Thoracic aorta (tissue), 2 donors: ENCODE measurements at regions not wholly inside any gene's neighbourhood (a gene's known extent, or its start where the extent isn't known, plus 50 kb on each side); places are given as distances from the start of the nearest gene placed in this dataset.
"Not testable (repeated sequence)": the region's sequence is repeated elsewhere in the genome, so short reads cannot be mapped to it uniquely, and the experiment has no call there.

Experiments used
- ATAC-seq: fragments of 150-250 bp; one replicate; pipeline ENCODE4 v1.8.0; 2017; ENCODE audit warnings: low read depth; ENCODE audit not compliant: insufficient number of reproducible peaks, low FRiP score
- DNase-seq: peaks from one replicate; pipeline ENCODE4 v3.0.0-alpha.2; 2020; ENCODE audit warnings: low spot score
- H3K27ac ChIP-seq, 2 donors: fragments of 200-600 bp; sonication (generic); 1 replicate in 1 of 2; 2 replicates in 1 of 2; pipeline ENCODE4 v1.5.1; 2016; ENCODE audit warnings: mild to moderate bottlenecking in 2 of 2, moderate library complexity in 2 of 2
- H3K27me3 ChIP-seq: fragments of 200-600 bp; sonication (generic); replicated peaks from 2 replicates; pipeline ENCODE4 v1.6.0; 2016; ENCODE audit warnings: mild to moderate bottlenecking; ENCODE audit not compliant: insufficient read depth
- H3K36me3 ChIP-seq: fragments of 200-600 bp; sonication (generic); one replicate; pipeline ENCODE4 v1.5.1; 2016
- H3K4me1 ChIP-seq, 2 donors: fragments of 200-600 bp; sonication (generic); 1 replicate in 1 of 2; 2 replicates in 1 of 2; pipeline versions ENCODE4 v1.5.1 to v1.6.0; 2016; ENCODE audit warnings: low read depth in 2 of 2, mild to moderate bottlenecking in 1 of 2; ENCODE audit not compliant: control insufficient read depth in 1 of 2
- H3K4me3 ChIP-seq: fragments of 200-600 bp; sonication (generic); 2 replicates; pipeline ENCODE4 v1.5.1; 2016; ENCODE audit warnings: mild to moderate bottlenecking
- H3K9me3 ChIP-seq: fragments of 200-600 bp; sonication (generic); 2 replicates; pipeline ENCODE4 v1.5.1; 2016
- TF ChIP-seq, protein P1 (sequence below): fragments of 200-600 bp; sonication (generic); IDR thresholded peaks from one replicate; pipeline ENCODE4 v1.5.1; 2019; ENCODE audit warnings: antibody characterized with exemption

DNA sequence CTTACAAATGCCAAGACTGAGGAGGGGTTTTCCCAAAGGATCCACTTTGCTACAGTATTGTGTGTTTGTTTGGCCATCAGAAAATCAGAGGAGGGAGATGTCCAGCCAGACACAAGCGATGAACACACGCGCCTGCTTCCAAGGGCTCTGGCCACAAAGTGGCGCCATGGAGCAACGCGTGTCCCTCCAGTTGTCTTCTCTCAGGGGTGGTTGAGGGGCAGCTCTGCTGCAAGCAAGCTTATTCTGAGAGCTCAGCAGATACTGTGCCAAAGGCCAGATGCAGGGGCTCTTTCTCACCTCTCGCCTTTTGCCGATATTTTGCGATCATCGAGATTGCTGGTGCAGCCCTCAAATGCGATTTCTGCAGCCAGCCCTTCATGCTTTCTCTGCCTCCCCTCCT lies 88.9 kb upstream of the OSBPL11 start:
- DNase-seq, result no peak
- no peak overlapping the region for H3K27ac ChIP-seq
- TF ChIP-seq, protein P1, sequence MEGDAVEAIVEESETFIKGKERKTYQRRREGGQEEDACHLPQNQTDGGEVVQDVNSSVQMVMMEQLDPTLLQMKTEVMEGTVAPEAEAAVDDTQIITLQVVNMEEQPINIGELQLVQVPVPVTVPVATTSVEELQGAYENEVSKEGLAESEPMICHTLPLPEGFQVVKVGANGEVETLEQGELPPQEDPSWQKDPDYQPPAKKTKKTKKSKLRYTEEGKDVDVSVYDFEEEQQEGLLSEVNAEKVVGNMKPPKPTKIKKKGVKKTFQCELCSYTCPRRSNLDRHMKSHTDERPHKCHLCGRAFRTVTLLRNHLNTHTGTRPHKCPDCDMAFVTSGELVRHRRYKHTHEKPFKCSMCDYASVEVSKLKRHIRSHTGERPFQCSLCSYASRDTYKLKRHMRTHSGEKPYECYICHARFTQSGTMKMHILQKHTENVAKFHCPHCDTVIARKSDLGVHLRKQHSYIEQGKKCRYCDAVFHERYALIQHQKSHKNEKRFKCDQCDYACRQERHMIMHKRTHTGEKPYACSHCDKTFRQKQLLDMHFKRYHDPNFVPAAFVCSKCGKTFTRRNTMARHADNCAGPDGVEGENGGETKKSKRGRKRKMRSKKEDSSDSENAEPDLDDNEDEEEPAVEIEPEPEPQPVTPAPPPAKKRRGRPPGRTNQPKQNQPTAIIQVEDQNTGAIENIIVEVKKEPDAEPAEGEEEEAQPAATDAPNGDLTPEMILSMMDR, result no peak
- H3K4me1 ChIP-seq, result peaks cover 0 to 20% of the 10 kb centered on the region in 2 donors
- ATAC-seq, result no peak
- no peaks in the 10 kb centered on the region for H3K9me3 ChIP-seq
- H3K27me3 ChIP-seq, result no peaks in the 10 kb centered on the region
- H3K4me3 ChIP-seq, result no peak overlapping the region
- H3K36me3 ChIP-seq, result no peaks in the 10 kb centered on the region

DNA sequence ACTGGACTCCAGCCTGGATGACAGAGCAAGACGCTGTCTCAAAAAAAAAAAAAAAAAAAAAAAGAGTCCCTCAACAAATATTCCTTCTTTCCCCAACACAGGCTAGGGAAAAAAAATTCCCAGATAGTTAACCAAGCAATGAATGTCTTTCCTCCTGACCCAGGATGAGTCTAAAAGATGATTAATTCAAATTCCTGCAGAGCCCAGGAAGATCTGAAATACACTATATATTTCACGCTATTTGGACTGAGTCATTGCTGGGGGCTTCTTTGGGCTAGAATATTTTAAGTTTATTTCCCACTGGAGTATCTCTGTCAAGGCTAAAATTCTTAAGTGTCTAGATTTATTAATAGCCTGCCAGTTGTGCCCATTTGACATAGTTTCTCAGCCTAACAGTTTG lies 90.4 kb upstream of the OSBPL11 start:
- H3K36me3 ChIP-seq, H3K27me3 ChIP-seq, H3K9me3 ChIP-seq, H3K4me3 ChIP-seq, ATAC-seq, H3K27ac ChIP-seq, DNase-seq: not testable (repeated sequence)
- H3K4me1 ChIP-seq, result peaks cover 0 to 20% of the 10 kb centered on the region in 2 donors

DNA sequence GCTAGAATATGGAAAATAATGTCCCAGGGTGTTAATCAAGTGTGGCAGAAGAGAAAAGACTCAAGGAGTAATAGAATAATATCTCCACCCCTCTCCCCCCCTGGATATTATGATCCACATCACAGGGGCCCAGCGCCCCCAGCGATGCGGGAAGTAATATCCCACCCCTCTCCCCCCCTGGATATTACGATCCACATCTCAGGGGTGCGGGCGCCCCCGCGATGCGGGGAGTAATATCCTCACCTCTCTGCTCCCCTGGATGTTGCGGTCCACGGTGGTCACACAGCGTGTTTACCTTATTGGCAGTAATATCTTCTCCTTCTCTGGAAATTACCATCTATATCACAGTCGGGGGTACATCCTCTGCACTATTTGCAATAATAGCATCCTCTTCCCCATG lies 97.1 kb upstream of the OSBPL11 start:
- H3K36me3 ChIP-seq, result no peaks in the 10 kb centered on the region
- H3K27me3 ChIP-seq, result no peaks in the 10 kb centered on the region
- no peak overlapping the region for H3K4me3 ChIP-seq
- no peaks in the 10 kb centered on the region for H3K4me1 ChIP-seq
- no peaks in the 10 kb centered on the region for H3K9me3 ChIP-seq
- TF ChIP-seq, protein P1, result no peak
- no peak for DNase-seq
- no peak for ATAC-seq
- H3K27ac ChIP-seq, result no peak overlapping the region

DNA sequence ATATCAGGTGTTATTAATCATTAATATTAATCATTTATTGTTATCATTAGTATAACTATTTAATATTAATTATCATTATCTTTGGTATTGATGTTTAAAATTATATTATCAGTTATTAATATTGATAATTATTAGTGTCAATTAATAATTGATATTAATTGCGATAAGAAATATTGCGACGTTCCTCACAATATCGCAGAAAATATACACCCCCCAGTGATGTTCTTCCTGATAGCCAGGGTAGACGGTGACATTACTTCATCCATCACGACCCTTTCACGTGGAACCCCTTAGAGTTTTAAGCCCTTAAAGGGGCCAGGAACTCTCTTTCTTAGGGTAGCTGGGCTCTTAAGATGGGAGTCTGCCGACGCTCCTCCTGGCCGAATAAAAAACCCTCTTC lies 98.6 kb upstream of the OSBPL11 start:
- Histone ChIP-seq H3K27me3 (no peaks in the 10 kb centered on the region), H3K4me1 (no peaks in the 10 kb centered on the region), H3K36me3 (no peaks in the 10 kb centered on the region), H3K27ac (no peak overlapping the region), H3K9me3 (no peaks in the 10 kb centered on the region), H3K4me3 (no peak overlapping the region)
- TF ChIP-seq, protein P1, result no peak
- ATAC-seq (no peak), DNase-seq (no peak)

DNA sequence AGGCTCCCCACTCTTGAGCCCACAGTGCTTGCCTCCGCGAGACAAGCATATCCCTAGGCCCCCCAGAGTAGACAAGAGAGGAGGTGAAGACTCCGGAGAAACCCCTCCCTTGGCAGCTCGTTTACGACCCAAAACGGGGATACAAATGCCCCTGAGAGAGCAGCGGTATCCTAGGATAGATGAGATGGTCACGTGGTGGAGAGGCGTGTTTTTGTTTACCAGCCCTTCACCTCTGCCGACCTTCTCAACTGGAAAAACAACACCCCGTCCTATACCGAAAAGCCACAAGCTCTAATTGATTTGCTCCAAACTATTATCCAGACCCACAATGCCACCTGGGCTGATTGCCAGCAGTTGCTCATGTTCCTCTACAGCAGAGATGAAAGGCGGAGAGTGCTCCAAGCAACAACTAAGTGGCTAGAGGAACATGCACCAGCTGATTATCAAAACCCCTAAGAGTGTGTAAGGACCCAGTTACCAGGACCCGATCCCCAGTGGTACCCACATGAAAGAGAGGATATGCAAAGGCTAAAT lies 99.5 kb upstream of the OSBPL11 start:
- H3K9me3 ChIP-seq, result no peaks in the 10 kb centered on the region

More for the DNA sequence above, 99.5 kb upstream of the OSBPL11 start:
- ATAC-seq, result no peak
- no peak for DNase-seq
- H3K27me3 ChIP-seq, result no peaks in the 10 kb centered on the region
- no peaks in the 10 kb centered on the region for H3K4me1 ChIP-seq
- no peak overlapping the region for H3K4me3 ChIP-seq
- no peaks in the 10 kb centered on the region for H3K36me3 ChIP-seq
- no peak overlapping the region for H3K27ac ChIP-seq
- TF ChIP-seq, protein P1, result no peak
